ENCODE measurements at regions not wholly inside any gene's neighbourhood (a gene's known extent, or its start where the extent isn't known, plus 50 kb on each side); places are given as distances from the start of the nearest gene placed in this dataset.

GRCh38 chr5:128613766-128614165, 75.7 kb upstream of the FBN2 start:
- Histone ChIP-seq H3K9me3 (no peaks in the 10 kb centered on the region), H4K20me1 (ENCODE audit: insufficient read depth) (no peaks in the 10 kb centered on the region), H3F3A (replicated peaks; ENCODE audit: insufficient read depth) (no peaks in the 10 kb centered on the region), H3K9ac (no peak overlapping the region), H2AFZ (ENCODE audit: low read depth) (no peak overlapping the region), H3K4me2 (no peak overlapping the region), H3K36me3 (replicated peaks in 1 of 2; ENCODE audit: control insufficient read depth in 1 of 2, insufficient read depth in 2 of 2, low read length in 1 of 2) (no peaks in the 10 kb centered on the region), H3K79me2 (ENCODE audit: insufficient read depth) (no peaks in the 10 kb centered on the region), H3K27me3 (ENCODE audit: insufficient read depth) (no peaks in the 10 kb centered on the region), H3K4me3 (ENCODE audit: low read depth in 2 of 2, low read length in 1 of 2) (no peak overlapping the region), H3K9me2 (no peaks in the 10 kb centered on the region), H3K27ac (ENCODE audit: low read depth in 2 of 2, low read length in 1 of 2) (no peak overlapping the region), H3K4me1 (ENCODE audit: control insufficient read depth in 1 of 2, insufficient read depth in 2 of 2, low read depth in 1 of 2, low read length in 1 of 2) (no peaks in the 10 kb centered on the region; a peak in 1 of 4 replicates)
- TF ChIP-seq, protein P1, sequence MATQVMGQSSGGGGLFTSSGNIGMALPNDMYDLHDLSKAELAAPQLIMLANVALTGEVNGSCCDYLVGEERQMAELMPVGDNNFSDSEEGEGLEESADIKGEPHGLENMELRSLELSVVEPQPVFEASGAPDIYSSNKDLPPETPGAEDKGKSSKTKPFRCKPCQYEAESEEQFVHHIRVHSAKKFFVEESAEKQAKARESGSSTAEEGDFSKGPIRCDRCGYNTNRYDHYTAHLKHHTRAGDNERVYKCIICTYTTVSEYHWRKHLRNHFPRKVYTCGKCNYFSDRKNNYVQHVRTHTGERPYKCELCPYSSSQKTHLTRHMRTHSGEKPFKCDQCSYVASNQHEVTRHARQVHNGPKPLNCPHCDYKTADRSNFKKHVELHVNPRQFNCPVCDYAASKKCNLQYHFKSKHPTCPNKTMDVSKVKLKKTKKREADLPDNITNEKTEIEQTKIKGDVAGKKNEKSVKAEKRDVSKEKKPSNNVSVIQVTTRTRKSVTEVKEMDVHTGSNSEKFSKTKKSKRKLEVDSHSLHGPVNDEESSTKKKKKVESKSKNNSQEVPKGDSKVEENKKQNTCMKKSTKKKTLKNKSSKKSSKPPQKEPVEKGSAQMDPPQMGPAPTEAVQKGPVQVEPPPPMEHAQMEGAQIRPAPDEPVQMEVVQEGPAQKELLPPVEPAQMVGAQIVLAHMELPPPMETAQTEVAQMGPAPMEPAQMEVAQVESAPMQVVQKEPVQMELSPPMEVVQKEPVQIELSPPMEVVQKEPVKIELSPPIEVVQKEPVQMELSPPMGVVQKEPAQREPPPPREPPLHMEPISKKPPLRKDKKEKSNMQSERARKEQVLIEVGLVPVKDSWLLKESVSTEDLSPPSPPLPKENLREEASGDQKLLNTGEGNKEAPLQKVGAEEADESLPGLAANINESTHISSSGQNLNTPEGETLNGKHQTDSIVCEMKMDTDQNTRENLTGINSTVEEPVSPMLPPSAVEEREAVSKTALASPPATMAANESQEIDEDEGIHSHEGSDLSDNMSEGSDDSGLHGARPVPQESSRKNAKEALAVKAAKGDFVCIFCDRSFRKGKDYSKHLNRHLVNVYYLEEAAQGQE (IDR thresholded peaks at IDR 0.05; ENCODE audit: low read depth, low read length), result no peak
- TF ChIP-seq SIN3A (IDR thresholded peaks at IDR 0.05; ENCODE audit: borderline replicate concordance, low read depth, low read length) (no peak), MEF2A (IDR thresholded peaks at IDR 0.05; ENCODE audit: borderline replicate concordance, low read depth) (no peak), EZH2phosphoT487 (IDR thresholded peaks at IDR 0.05; ENCODE audit: borderline replicate concordance, low read depth) (no peak), USF2 (IDR thresholded peaks at IDR 0.05; ENCODE audit: borderline replicate concordance, low read depth, low read length) (no peak), GATA2 (CRISPR knock-in tag; IDR thresholded peaks at IDR 0.05) (no peak), RCOR1 (IDR thresholded peaks at IDR 0.05; ENCODE audit: low read length) (no peak), SMC3 (IDR thresholded peaks at IDR 0.05; ENCODE audit: low read depth, low read length) (no peak), MAX (IDR thresholded peaks at IDR 0.05; ENCODE audit: low read depth) (no peak), FOXJ3 (CRISPR knock-in tag; IDR thresholded peaks at IDR 0.05) (no peak), JUND (IDR thresholded peaks at IDR 0.05) (no peak), TCF12 (IDR thresholded peaks at IDR 0.05) (no peak), GABPA (IDR thresholded peaks at IDR 0.05; ENCODE audit: low read depth) (no peak), POLR2AphosphoS5 (IDR thresholded peaks at IDR 0.05; ENCODE audit: low read depth, low read length) (no peak), IRF3 (IDR thresholded peaks at IDR 0.05; ENCODE audit: low read depth, low read length) (no peak), RXRA (IDR thresholded peaks at IDR 0.05; ENCODE audit: borderline replicate concordance, low read depth) (no peak), ELF1 (IDR thresholded peaks at IDR 0.05) (no peak), RAD21 (IDR thresholded peaks at IDR 0.05; ENCODE audit: low read length) (no peak)
- ChIA-PET CTCF (no interaction called here), POLR2A (no interaction called here)
- no peak for DNase-seq
